ENCODE measurements at regions not wholly inside any gene's neighbourhood (a gene's known extent, or its start where the extent isn't known, plus 50 kb on each side); places are given as distances from the start of the nearest gene placed in this dataset.

- DNase-seq = no peak
These were observed 50.9 kb upstream of the FAM169A start for GRCh38 chr5:74916831-74917710.

Data from hindlimb muscle (tissue), 1 donor.